IMR-90 (cell line): ENCODE measurements at regions not wholly inside any gene's neighbourhood (a gene's known extent, or its start where the extent isn't known, plus 50 kb on each side); places are given as distances from the start of the nearest gene placed in this dataset.

Experiments used
- ATAC-seq: fragments of 200-7000 bp; cut with Tn5 transposase; 2 replicates; pipeline ENCODE4 v1.9.1; 2020; ENCODE audit warnings: low read depth, mild to moderate bottlenecking, moderate library complexity
- BruUV-seq: library from RNA; stranded (reverse); fragments of 400-500 nt; replicated peaks from 2 replicates; lab custom pipeline; 2021; lab: Mats Ljungman, UMichigan
- CTCF ChIA-PET: fragments of 300-600 bp; formaldehyde crosslinking; extraction: SDS; loops from one replicate; lab custom pipeline; 2021; ENCODE audit warnings: antibody characterized with exemption; lab: Yijun Ruan, JAX
- POLR2A ChIA-PET: fragments of 300-600 bp; sonication (Branson Sonifier 250); formaldehyde crosslinking; loops from one replicate; lab custom pipeline; 2022; ENCODE audit warnings: antibody characterized with exemption; ENCODE audit not compliant: unreplicated experiment; lab: Charles Lee
- DNase-seq: peaks from one replicate; pipeline ENCODE4 v3.0.0; 2013
- H2AFZ ChIP-seq: replicated peaks from 2 replicates; pipeline ENCODE3; 2013; ENCODE audit warnings: low read length, mild to moderate bottlenecking; ENCODE audit not compliant: poor library complexity
- H2AK5ac ChIP-seq: 2 replicates; pipeline ENCODE4 v1.6.1; 2013; ENCODE audit warnings: low read depth, low read length, inconsistent platforms
- H2AK9ac ChIP-seq: replicated peaks from 2 replicates; pipeline ENCODE3; 2013; ENCODE audit warnings: mild to moderate bottlenecking, low read depth, low read length, moderate library complexity; ENCODE audit not compliant: poor library complexity
- H2BK120ac ChIP-seq: 2 replicates; pipeline ENCODE4 v1.6.1; 2013; ENCODE audit warnings: low read depth, low read length, inconsistent platforms
- H2BK15ac ChIP-seq: 3 replicates; pipeline ENCODE4 v1.6.1; 2013; ENCODE audit warnings: low read depth, low read length, inconsistent platforms
- H2BK20ac ChIP-seq: 2 replicates; pipeline ENCODE4 v1.6.1; 2013; ENCODE audit warnings: low read depth, mild to moderate bottlenecking, inconsistent platforms, low read length, moderate library complexity
- H2BK5ac ChIP-seq: 2 replicates; pipeline ENCODE4 v1.6.1; 2013; ENCODE audit warnings: mild to moderate bottlenecking, low read depth, low read length, inconsistent platforms; ENCODE audit not compliant: poor library complexity, severe bottlenecking
- H3K14ac ChIP-seq: replicated peaks from 2 replicates; pipeline ENCODE4 v1.6.1; 2013; ENCODE audit warnings: low read depth, low read length, inconsistent platforms
- H3K18ac ChIP-seq: 2 replicates; pipeline ENCODE4 v1.6.1; 2013; ENCODE audit warnings: low read depth, low read length, control low read depth
- H3K23ac ChIP-seq: 2 replicates; pipeline ENCODE4 v1.6.1; 2013; ENCODE audit warnings: low read depth, low read length, inconsistent platforms
- H3K27ac ChIP-seq: 2 replicates; pipeline ENCODE4 v1.5.1; 2013; ENCODE audit warnings: mild to moderate bottlenecking, control low read depth, low read length; ENCODE audit not compliant: insufficient read depth
- H3K27me3 ChIP-seq: 2 replicates; pipeline ENCODE4 v1.6.1; 2013; ENCODE audit warnings: low read length; ENCODE audit not compliant: control insufficient read depth, insufficient read depth
- H3K36me3 ChIP-seq: 2 replicates; pipeline ENCODE4 v1.6.1; 2013; ENCODE audit warnings: low read length, mixed read lengths; ENCODE audit not compliant: control insufficient read depth, insufficient read depth
- H3K4ac ChIP-seq: 2 replicates; pipeline ENCODE4 v1.6.1; 2013; ENCODE audit warnings: low read depth, low read length, inconsistent platforms
- H3K4me1 ChIP-seq: 2 replicates; pipeline ENCODE4 v1.6.1; 2013; ENCODE audit warnings: low read length, mixed read lengths; ENCODE audit not compliant: control insufficient read depth, insufficient read depth
- H3K4me2 ChIP-seq: 2 replicates; pipeline ENCODE4 v1.6.1; 2013; ENCODE audit warnings: low read depth, mild to moderate bottlenecking, control low read depth, low read length, moderate library complexity
- H3K4me3 ChIP-seq: 2 replicates; pipeline ENCODE4 v1.5.1; 2013; ENCODE audit warnings: low read depth, mild to moderate bottlenecking, control low read depth, low read length, moderate library complexity; ENCODE audit not compliant: insufficient read depth
- H3K56ac ChIP-seq: 2 replicates; pipeline ENCODE4 v1.6.1; 2013; ENCODE audit warnings: low read length, inconsistent platforms; ENCODE audit not compliant: insufficient read depth; ENCODE audit errors: extremely low read depth
- H3K79me1 ChIP-seq, 2 experiments: 2 replicates each; pipeline ENCODE4 v1.6.1; 2013; ENCODE audit warnings: low read length in 2 of 2, inconsistent platforms in 1 of 2, low read depth in 1 of 2
- H3K9ac ChIP-seq: 2 replicates; pipeline ENCODE4 v1.6.1; 2013; ENCODE audit warnings: low read depth, low read length, control low read depth
- H3K9me1 ChIP-seq: 2 replicates; pipeline ENCODE4 v1.6.1; 2013; ENCODE audit warnings: low read length, inconsistent platforms; ENCODE audit not compliant: insufficient read depth
- H3K9me3 ChIP-seq: 2 replicates; pipeline ENCODE4 v1.6.1; 2013; ENCODE audit warnings: low read length; ENCODE audit not compliant: control insufficient read depth, insufficient read depth
- H4K20me1 ChIP-seq: 2 replicates; pipeline ENCODE4 v1.6.1; 2013; ENCODE audit warnings: low read length, inconsistent platforms; ENCODE audit not compliant: insufficient read depth
- H4K5ac ChIP-seq: 2 replicates; pipeline ENCODE4 v1.6.1; 2013; ENCODE audit warnings: mild to moderate bottlenecking, low read depth, low read length, control low read depth
- H4K8ac ChIP-seq, 2 experiments: 2 replicates each; pipeline ENCODE4 v1.6.1; 2013; ENCODE audit warnings: low read depth in 2 of 2, low read length in 2 of 2, control low read depth in 1 of 2, inconsistent platforms in 1 of 2
- H4K91ac ChIP-seq: 2 replicates; pipeline ENCODE4 v1.6.1; 2013; ENCODE audit warnings: low read depth, low read length, inconsistent platforms; ENCODE audit not compliant: insufficient read depth
- BHLHE40 ChIP-seq: fragments of 150-350 bp; IDR thresholded peaks from 2 replicates; pipeline ENCODE4 v1.6.1; 2016; ENCODE audit warnings: mild to moderate bottlenecking, low read depth, low read length
- CEBPB ChIP-seq: IDR thresholded peaks from 2 replicates; pipeline ENCODE4 v1.6.1; 2012; ENCODE audit warnings: low read depth, low read length, improper control_type of control experiment
- CHD1 ChIP-seq: IDR thresholded peaks from 2 replicates; pipeline ENCODE4 v1.6.1; 2012; ENCODE audit warnings: low read depth, low read length, improper control_type of control experiment
- CTCF ChIP-seq: conservative IDR thresholded peaks from 2 replicates; pipeline ENCODE4 v1.5.1; 2012; ENCODE audit warnings: mild to moderate bottlenecking, low read depth, low read length, improper control_type of control experiment
- ELK1 ChIP-seq: fragments of 150-350 bp; IDR thresholded peaks from 2 replicates; pipeline ENCODE4 v1.6.1; 2016; ENCODE audit warnings: low read depth, mild to moderate bottlenecking, low read length, moderate library complexity, borderline replicate concordance
- FOS ChIP-seq: fragments of 150-350 bp; IDR thresholded peaks from 2 replicates; pipeline ENCODE4 v1.6.1; 2016; ENCODE audit warnings: low read depth, low read length
- MAFK ChIP-seq: IDR thresholded peaks from 2 replicates; pipeline ENCODE4 v1.6.1; 2012; ENCODE audit warnings: low read depth, low read length, improper control_type of control experiment
- MAZ ChIP-seq: IDR thresholded peaks from 2 replicates; pipeline ENCODE4 v1.6.1; 2012; ENCODE audit warnings: low read depth, mild to moderate bottlenecking, low read length, improper control_type of control experiment, moderate library complexity, borderline replicate concordance
- MXI1 ChIP-seq: IDR thresholded peaks from 2 replicates; pipeline ENCODE4 v1.6.1; 2012; ENCODE audit warnings: low read depth, mild to moderate bottlenecking, low read length, moderate library complexity, borderline replicate concordance
- NFE2L2 ChIP-seq: fragments of 150-350 bp; IDR thresholded peaks from 2 replicates; pipeline ENCODE4 v1.6.1; 2016; ENCODE audit warnings: low read depth, mild to moderate bottlenecking, low read length
- POLR2A ChIP-seq: IDR thresholded peaks from 2 replicates; pipeline ENCODE4 v1.6.1; 2012; ENCODE audit warnings: mild to moderate bottlenecking, low read depth, low read length
- RAD21 ChIP-seq: IDR thresholded peaks from 2 replicates; pipeline ENCODE4 v1.6.1; 2012; ENCODE audit warnings: low read length, improper control_type of control experiment
- RCOR1 ChIP-seq: IDR thresholded peaks from 2 replicates; pipeline ENCODE4 v1.6.1; 2012; ENCODE audit warnings: mild to moderate bottlenecking, low read length, improper control_type of control experiment; ENCODE audit not compliant: insufficient replicate concordance
- RFX5 ChIP-seq: IDR thresholded peaks from 2 replicates; pipeline ENCODE4 v1.8.0; 2012; ENCODE audit warnings: low read depth, mild to moderate bottlenecking, low read length, moderate library complexity
- SMC3 ChIP-seq: fragments of 150-350 bp; IDR thresholded peaks from 2 replicates; pipeline ENCODE4 v1.6.1; 2016; ENCODE audit warnings: low read depth, mild to moderate bottlenecking, antibody characterized with exemption, low read length, moderate library complexity
- USF2 ChIP-seq: fragments of 150-350 bp; IDR thresholded peaks from 2 replicates; pipeline ENCODE4 v1.6.1; 2017; ENCODE audit warnings: mild to moderate bottlenecking, antibody characterized with exemption, low read length, low read depth
- WGBS, 2 experiments: methylation state at CpG; one replicate each; pipeline versions ENCODE4 v1.1.5 to v1.1.7; 2013; ENCODE audit warnings: missing lambda C conversion rate in 2 of 2; ENCODE audit not compliant: insufficient read length in 1 of 2; ENCODE audit errors: extremely low coverage in 2 of 2; 5-methylcytosine and 5-hydroxymethylcytosine counted together
- dilution Hi-C: fragments of 300-500 bp; cut with HindIII; formaldehyde crosslinking; loops from one replicate; pipeline ENCODE4 v1.14.3; 2018; ENCODE audit warnings: low sequenced_read_pairs; ENCODE audit not compliant: unreplicated experiment
- in situ Hi-C: fragments of 300-500 bp; cut with MboI; formaldehyde crosslinking; loops from 3 replicates; pipeline ENCODE4 v1.14.3; 2019; ENCODE audit warnings: low sequenced_read_pairs, inconsistent platforms, mixed read lengths
- intact Hi-C: fragments of 100-400 bp; cut with micrococcal nuclease; formaldehyde crosslinking; loops from 2 replicates; pipeline ENCODE4 v1.10.0; 2022

- in situ Hi-C loops, result no loop called here
Observed at GRCh38 chr12:118500299-118500698, 123.9 kb downstream of the SUDS3 start.

More at GRCh38 chr12:118500299-118500698, 123.9 kb downstream of the SUDS3 start:
- no peak overlapping the region for H3K27ac ChIP-seq
- H2AK9ac ChIP-seq, result no peak overlapping the region
- intact Hi-C loops (no loop called here), dilution Hi-C loops (no loop called here)
- H4K8ac ChIP-seq, result no peak overlapping the region
- no peak overlapping the region for H2AFZ ChIP-seq
- DNase-seq (no peak), ATAC-seq (no peak)
- ChIA-PET CTCF (no interaction called here), POLR2A (no interaction called here)
- H2BK15ac ChIP-seq, result no peak overlapping the region
- H3K36me3 ChIP-seq, result no peaks in the 10 kb centered on the region
- no peak overlapping the region for H2AK5ac ChIP-seq
- H3K18ac ChIP-seq, result no peak overlapping the region
- no peak overlapping the region for H3K23ac ChIP-seq
- H4K5ac ChIP-seq, result no peak overlapping the region
- no peaks in the 10 kb centered on the region for H3K27me3 ChIP-seq
- no peak overlapping the region for H2BK120ac ChIP-seq
- no peaks in the 10 kb centered on the region for H3K4me1 ChIP-seq
- H3K9me1 ChIP-seq, result no peaks in the 10 kb centered on the region
- no peak overlapping the region for H3K4me3 ChIP-seq
- no peak overlapping the region for H3K9ac ChIP-seq
- no peak overlapping the region for H3K4ac ChIP-seq
- no peak overlapping the region for H2BK20ac ChIP-seq
- BruUV-seq, result no TSS peak
- no peaks in the 10 kb centered on the region for H4K20me1 ChIP-seq
- TF ChIP-seq CHD1 (no peak), MAFK (no peak), RCOR1 (no peak), MXI1 (no peak), CTCF (no peak), RAD21 (no peak), BHLHE40 (no peak), ELK1 (no peak), CEBPB (no peak), FOS (no peak), POLR2A (no peak), RFX5 (no peak), USF2 (no peak), NFE2L2 (no peak), MAZ (no peak), SMC3 (no peak)
- WGBS, 2 experiments, result no CpG with 5 or more reads among the region's 7 CpGs
- H3K14ac ChIP-seq, result no peak overlapping the region
- no peak overlapping the region for H4K91ac ChIP-seq
- H2BK5ac ChIP-seq, result no peak overlapping the region
- H3K56ac ChIP-seq, result no peak overlapping the region
- H3K9me3 ChIP-seq, result peaks cover 14% of the 10 kb centered on the region
- H3K79me1 ChIP-seq, result no peaks in the 10 kb centered on the region
- no peak overlapping the region for H3K4me2 ChIP-seq
